H7 (cell line): ENCODE measurements at regions not wholly inside any gene's neighbourhood (a gene's known extent, or its start where the extent isn't known, plus 50 kb on each side); places are given as distances from the start of the nearest gene placed in this dataset.

Experiments
- DNase-seq: peaks from one replicate; pipeline ENCODE4 v3.0.0; 2012
- H3K27me3 ChIP-seq: 2 replicates; pipeline ENCODE4 v1.6.0; 2011; ENCODE audit warnings: mild to moderate bottlenecking, low read length; ENCODE audit not compliant: control insufficient read depth, insufficient read depth
- H3K36me3 ChIP-seq: replicated peaks from 2 replicates; pipeline ENCODE4 v1.5.1; 2011; ENCODE audit warnings: low read length; ENCODE audit not compliant: control insufficient read depth, insufficient read depth
- H3K4me3 ChIP-seq: 2 replicates; pipeline ENCODE4 v1.5.1; 2011; ENCODE audit warnings: low read depth, mild to moderate bottlenecking, control low read depth, low read length, moderate library complexity; ENCODE audit not compliant: insufficient read depth

- H3K27me3 ChIP-seq: no peaks in the 10 kb centered on the region
- H3K4me3 ChIP-seq: no peak overlapping the region
- H3K36me3 ChIP-seq: no peaks in the 10 kb centered on the region
- no peak for DNase-seq
These were observed 50.8 kb upstream of the ELF5 start for GRCh38 chr11:34564406-34564805.

DNA sequence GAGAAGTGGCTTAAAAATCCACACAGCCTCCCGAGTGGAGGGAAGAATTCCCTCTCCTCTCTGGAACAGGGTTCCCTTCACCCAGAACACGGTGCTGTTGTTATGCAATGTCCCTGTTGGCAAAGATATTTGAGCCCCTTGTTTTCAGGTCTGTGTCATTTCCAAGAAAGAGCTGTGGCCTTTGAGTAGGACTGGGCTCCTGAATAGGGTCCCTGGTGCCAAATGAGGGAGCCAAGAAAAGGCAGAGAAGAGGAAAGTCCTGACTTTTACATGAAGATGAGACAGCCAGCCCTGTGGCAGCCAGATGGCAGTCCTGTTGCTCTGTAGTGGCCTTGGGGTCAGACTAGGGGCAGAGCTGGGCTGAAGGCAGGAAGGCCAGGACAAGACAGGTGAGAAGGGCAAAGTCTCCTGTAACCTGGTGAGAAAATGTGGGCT is 51.2 kb upstream of the ELF5 start:
- DNase-seq: no peak
- Histone ChIP-seq H3K36me3 (no peaks in the 10 kb centered on the region), H3K27me3 (no peaks in the 10 kb centered on the region), H3K4me3 (no peak overlapping the region)

DNA sequence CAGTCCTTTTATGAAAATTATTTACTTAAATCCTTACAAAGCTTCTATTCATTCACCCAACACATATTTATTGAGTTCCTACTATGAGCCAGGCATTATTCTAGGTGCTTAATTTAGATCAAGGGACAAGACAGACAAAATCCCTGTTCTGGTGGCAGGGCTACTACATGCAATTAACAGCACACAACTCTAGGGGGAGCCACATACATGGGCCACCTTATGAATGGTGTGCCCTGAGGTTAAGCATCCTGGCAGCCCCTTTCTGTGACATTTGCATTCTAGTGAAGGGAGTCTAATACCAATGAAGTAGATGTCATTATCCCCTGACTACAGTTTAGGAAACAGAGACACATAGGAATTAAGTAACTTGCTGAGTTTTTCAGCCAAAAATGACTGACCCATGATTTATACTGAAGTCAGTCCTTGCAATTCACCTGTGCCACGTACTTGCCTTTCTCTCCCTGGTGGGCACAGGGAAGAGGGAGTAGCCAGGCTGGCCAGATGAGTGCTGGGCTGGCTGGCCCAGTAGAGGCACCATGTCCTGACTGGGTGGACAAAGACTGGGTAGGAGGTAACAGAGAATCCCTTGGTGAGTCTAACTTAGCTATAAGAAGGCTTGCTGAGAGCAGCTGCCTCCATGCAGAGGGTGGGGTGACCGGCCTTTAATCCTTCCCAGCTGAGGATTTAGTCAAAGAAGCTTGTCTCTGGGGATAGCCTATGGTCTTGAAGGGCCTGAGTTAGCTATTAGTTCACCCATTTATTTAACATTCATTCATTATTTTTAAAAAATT is 52.0 kb upstream of the ELF5 start:
- no peak overlapping the region for H3K4me3 ChIP-seq
- no peaks in the 10 kb centered on the region for H3K27me3 ChIP-seq
- no peaks in the 10 kb centered on the region for H3K36me3 ChIP-seq
- DNase-seq: peak; percentile 56

- no peak for DNase-seq
- H3K27me3 ChIP-seq: no peaks in the 10 kb centered on the region
- no peaks in the 10 kb centered on the region for H3K36me3 ChIP-seq
- H3K4me3 ChIP-seq: no peak overlapping the region
These were observed 52.6 kb upstream of the ELF5 start for GRCh38 chr11:34566208-34566551.

DNA sequence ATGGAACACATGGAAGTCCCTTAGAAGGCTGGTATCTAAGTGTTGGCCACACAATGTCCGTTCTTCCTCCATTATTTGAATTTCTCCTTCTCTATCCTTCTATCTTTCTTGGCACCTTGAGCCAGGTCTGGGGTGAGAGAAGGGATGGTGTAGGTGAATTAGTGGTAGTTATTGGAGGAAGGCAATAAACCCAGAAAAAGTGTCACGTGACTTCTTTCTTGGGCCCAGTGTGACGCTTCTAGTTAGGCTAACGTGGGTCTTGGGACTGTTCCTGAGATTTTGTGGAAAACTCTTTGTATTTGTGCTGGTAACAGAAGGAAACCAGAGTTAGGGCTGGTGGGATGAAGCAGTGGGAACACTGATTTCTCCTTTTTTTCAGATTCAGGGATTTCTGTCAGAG is 53.1 kb upstream of the ELF5 start:
- DNase-seq: no peak
- Histone ChIP-seq H3K27me3 (no peaks in the 10 kb centered on the region), H3K36me3 (no peaks in the 10 kb centered on the region), H3K4me3 (no peak overlapping the region)

DNA sequence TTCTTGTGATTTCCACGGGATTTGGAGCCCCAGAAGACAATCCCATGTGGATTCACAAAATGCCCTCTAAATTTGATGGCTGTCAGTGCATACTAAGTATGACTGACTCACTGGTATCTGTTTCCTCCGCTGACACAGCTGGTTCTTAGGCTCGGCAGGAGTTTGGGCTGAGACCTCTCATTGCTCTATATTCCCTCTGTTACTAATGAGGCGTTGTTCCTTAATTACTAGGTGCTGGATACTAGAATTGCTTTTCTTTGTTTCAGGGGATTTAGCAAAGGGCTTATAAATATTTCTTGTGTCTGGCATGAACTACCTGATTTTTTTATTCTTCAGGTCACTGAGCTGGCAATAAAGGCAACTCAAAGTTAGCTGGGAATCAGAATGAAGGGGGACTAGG is 53.2 kb upstream of the EHF start:
- H3K4me3 ChIP-seq: no peak overlapping the region
- DNase-seq: no peak
- H3K36me3 ChIP-seq: no peaks in the 10 kb centered on the region
- H3K27me3 ChIP-seq: no peaks in the 10 kb centered on the region

DNA sequence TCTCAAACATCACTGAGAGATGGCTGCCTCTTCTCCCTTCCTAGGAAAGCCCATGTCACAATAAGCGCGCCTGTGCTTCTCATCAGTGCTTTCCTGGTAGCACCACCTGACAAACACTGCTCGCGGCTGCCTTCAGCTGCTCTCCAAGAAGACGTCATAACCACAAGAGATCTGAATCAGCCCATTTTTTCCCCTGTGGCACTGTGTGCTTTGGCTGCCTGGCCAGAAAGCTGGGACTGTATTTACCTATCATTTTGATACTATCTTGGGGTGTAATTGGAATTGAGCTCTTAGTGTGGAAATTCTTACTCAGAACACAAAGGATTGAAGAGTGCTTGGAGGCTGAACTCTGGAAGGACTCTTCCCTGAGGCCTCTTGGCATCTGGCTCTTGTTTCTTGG is 50.3 kb upstream of the EHF start:
- DNase-seq: no peak
- Histone ChIP-seq H3K36me3 (no peaks in the 10 kb centered on the region), H3K4me3 (no peak overlapping the region), H3K27me3 (no peaks in the 10 kb centered on the region; the same call in 1 of the 2 replicates)
